SH-SY5Y (cell line): ENCODE measurements at regions not wholly inside any gene's neighbourhood (a gene's known extent, or its start where the extent isn't known, plus 50 kb on each side); places are given as distances from the start of the nearest gene placed in this dataset.

Experiments
- GATA2 ChIP-seq: IDR thresholded peaks from 2 replicates; pipeline ENCODE4 v1.6.1; 2011; ENCODE audit warnings: mild to moderate bottlenecking, low read depth, low read length
- GATA3 ChIP-seq: IDR thresholded peaks from 2 replicates; pipeline ENCODE4 v1.6.1; 2011; ENCODE audit warnings: low read depth, mild to moderate bottlenecking, low read length, moderate library complexity

GRCh38 chr10:117740088-117740487, 197.5 kb downstream of the EMX2 start:
- no peak for TF ChIP-seq GATA2
- no peak for TF ChIP-seq GATA3
